HepG2 (cell line): ENCODE measurements at regions not wholly inside any gene's neighbourhood (a gene's known extent, or its start where the extent isn't known, plus 50 kb on each side); places are given as distances from the start of the nearest gene placed in this dataset.
A peak's percentile ranks its signal among the peaks of the same experiment; 100 is the strongest.

Experiments
- ATAC-seq: fragments of 200-7000 bp; cut with Tn5 transposase; 3 replicates; pipeline ENCODE4 v1.9.1; 2020; ENCODE audit warnings: mild to moderate bottlenecking, moderate library complexity
- BruUV-seq: library from RNA; stranded (reverse); fragments of 400-500 nt; replicated peaks from 2 replicates; lab custom pipeline; 2021; lab: Mats Ljungman, UMichigan
- CTCF ChIA-PET: fragments of 300-600 bp; formaldehyde crosslinking; extraction: SDS; loops from one replicate; lab custom pipeline; 2021; ENCODE audit warnings: low total read pairs, inconsistent platforms, low intra/inter-chr PET ratio; lab: Yijun Ruan, JAX
- POLR2A ChIA-PET: fragments of 350-600 bp; sonication (Branson Sonifier 250); formaldehyde crosslinking; loops from one replicate; lab custom pipeline; 2020; ENCODE audit warnings: antibody characterized with exemption, inconsistent platforms; lab: Yijun Ruan, JAX
- DNase-seq: peaks from one replicate; pipeline ENCODE4 v3.0.0-alpha.2; 2015; ENCODE audit warnings: low spot score
- FAIRE-seq: peaks from 3 replicates; lab custom pipeline; 2011; peaks lifted over from hg19 to GRCh38; lab: Jason Lieb, UNC
- H2AFZ ChIP-seq: one replicate; pipeline ENCODE4 v1.6.1; 2011; ENCODE audit warnings: low read length, inconsistent platforms
- H3K27ac ChIP-seq: fragments of 300-600 bp; 3 replicates; pipeline ENCODE4 v1.8.0; 2011; ENCODE audit warnings: mixed run types, mild to moderate bottlenecking, mixed read lengths, low read length, inconsistent platforms; ENCODE audit not compliant: insufficient read depth; ENCODE audit errors: extremely low read length
- H3K27me3 ChIP-seq, 2 experiments: fragments of 200-600 bp in 1 of 2; 2 replicates in 1 of 2; 3 replicates in 1 of 2; pipeline versions ENCODE4 v1.6.0 to v1.8.0; 2011; ENCODE audit warnings: low read length in 2 of 2, mild to moderate bottlenecking in 2 of 2, moderate library complexity in 2 of 2, inconsistent platforms in 1 of 2; ENCODE audit not compliant: insufficient read depth in 2 of 2, control insufficient read depth in 1 of 2
- H3K36me3 ChIP-seq, 2 experiments: fragments of 200-600 bp in 1 of 2; replicated peaks in 1 of 2; 2 replicates in 1 of 2; 3 replicates in 1 of 2; pipeline versions ENCODE4 v1.5.1 to v1.8.0; 2011; ENCODE audit warnings: low read length in 2 of 2, inconsistent platforms in 1 of 2; ENCODE audit not compliant: insufficient read depth in 2 of 2, control insufficient read depth in 1 of 2
- H3K4me1 ChIP-seq: 2 replicates; pipeline ENCODE4 v1.5.1; 2012; ENCODE audit warnings: low read length, inconsistent platforms; ENCODE audit not compliant: insufficient read depth
- H3K4me2 ChIP-seq: 2 replicates; pipeline ENCODE4 v1.6.0; 2011; ENCODE audit warnings: low read depth, low read length, inconsistent platforms
- H3K4me3 ChIP-seq, 3 experiments: fragments of 200-600 bp in 1 of 3; sonication (generic), shearing (Covaris generic) in 1 of 3; replicated peaks in 1 of 3; 2 replicates each; pipeline ENCODE4 v1.5.1; 2011 to 2016; ENCODE audit warnings: low read length in 3 of 3, inconsistent platforms in 2 of 3, low read depth in 2 of 3, mild to moderate bottlenecking in 2 of 3, control low read depth in 1 of 3, mixed read lengths in 1 of 3; ENCODE audit not compliant: insufficient read depth in 1 of 3
- H3K79me2 ChIP-seq: one replicate; pipeline ENCODE4 v1.6.1; 2011; ENCODE audit warnings: low read length, inconsistent platforms; ENCODE audit not compliant: insufficient read depth
- H3K9ac ChIP-seq: 2 replicates; pipeline ENCODE4 v1.6.0; 2011; ENCODE audit warnings: mild to moderate bottlenecking, low read depth, low read length, inconsistent platforms; ENCODE audit not compliant: insufficient read depth
- H3K9me3 ChIP-seq: 2 replicates; pipeline ENCODE4 v1.5.1; 2012; ENCODE audit warnings: mild to moderate bottlenecking, low read length
- H4K20me1 ChIP-seq: 2 replicates; pipeline ENCODE4 v1.6.0; 2011; ENCODE audit warnings: inconsistent platforms, mild to moderate bottlenecking, low read length, moderate library complexity; ENCODE audit not compliant: insufficient read depth
- CEBPB ChIP-seq: IDR thresholded peaks from 2 replicates; pipeline ENCODE4 v1.6.1; 2011; ENCODE audit warnings: low read depth, low read length, improper control_type of control experiment, borderline replicate concordance
- HDAC2 ChIP-seq: sonication (generic); formaldehyde crosslinking; IDR thresholded peaks from 2 replicates; pipeline ENCODE4 v1.4.0; 2020; ENCODE audit warnings: missing genetic modification reagents
- JUN ChIP-seq: sonication (generic); formaldehyde crosslinking; IDR thresholded peaks from 2 replicates; pipeline ENCODE4 v1.4.0; 2020; ENCODE audit warnings: mild to moderate bottlenecking, missing genetic modification reagents
- PAX8 ChIP-seq: sonication (generic); formaldehyde crosslinking; IDR thresholded peaks from 2 replicates; pipeline ENCODE4 v1.8.0; 2022; ENCODE audit warnings: mild to moderate bottlenecking, missing genetic modification reagents, borderline replicate concordance
- RARA ChIP-seq: IDR thresholded peaks from 2 replicates; pipeline ENCODE4 v1.6.1; 2016; ENCODE audit warnings: missing genetic modification reagents, missing compliant biosample characterization
- SALL1 ChIP-seq: sonication (generic); formaldehyde crosslinking; IDR thresholded peaks from 2 replicates; pipeline ENCODE4 v1.8.0; 2022; ENCODE audit warnings: mild to moderate bottlenecking, missing genetic modification reagents
- TARDBP ChIP-seq: sonication (generic); formaldehyde crosslinking; IDR thresholded peaks from 2 replicates; pipeline ENCODE4 v1.8.0; 2022; ENCODE audit warnings: mild to moderate bottlenecking, missing genetic modification reagents
- ZNF720 ChIP-seq: sonication (generic); formaldehyde crosslinking; IDR thresholded peaks from 2 replicates; pipeline ENCODE4 v1.4.0; 2020; ENCODE audit warnings: missing genetic modification reagents
- WGBS: methylation state at CpG from one replicate; pipeline ENCODE4 v1.1.6; 2017; ENCODE audit warnings: low lambda C conversion rate; 5-methylcytosine and 5-hydroxymethylcytosine counted together
- in situ Hi-C: cut with HindIII; loops from 2 replicates; pipeline ENCODE4 v1.10.0; 2017; ENCODE audit warnings: low pct_unique_long_range_greater_than_20kb; ENCODE audit not compliant: extremely low pct_ligation_motif_present
- intact Hi-C: fragments of 100-400 bp; cut with micrococcal nuclease; formaldehyde crosslinking; loops from one replicate; pipeline ENCODE4 v1.10.0; 2022; ENCODE audit not compliant: unreplicated experiment
- TF ChIP-seq, protein P1 (sequence below): fragments of 450-650 bp; IDR thresholded peaks from 2 replicates; pipeline ENCODE4 v1.6.1; 2016
- TF ChIP-seq, protein P2 (sequence below): sonication (generic); formaldehyde crosslinking; IDR thresholded peaks from 2 replicates; pipeline ENCODE4 v1.4.0; 2020; ENCODE audit warnings: mild to moderate bottlenecking, missing genetic modification reagents
- TF ChIP-seq, protein P3 (sequence below): IDR thresholded peaks from 2 replicates; pipeline ENCODE4 v1.6.1; 2016; ENCODE audit warnings: control low read depth
- TF ChIP-seq, protein P4 (sequence below): sonication (generic); formaldehyde crosslinking; IDR thresholded peaks from 2 replicates; pipeline ENCODE4 v1.5.0; 2020; ENCODE audit warnings: mild to moderate bottlenecking, missing genetic modification reagents

DNA sequence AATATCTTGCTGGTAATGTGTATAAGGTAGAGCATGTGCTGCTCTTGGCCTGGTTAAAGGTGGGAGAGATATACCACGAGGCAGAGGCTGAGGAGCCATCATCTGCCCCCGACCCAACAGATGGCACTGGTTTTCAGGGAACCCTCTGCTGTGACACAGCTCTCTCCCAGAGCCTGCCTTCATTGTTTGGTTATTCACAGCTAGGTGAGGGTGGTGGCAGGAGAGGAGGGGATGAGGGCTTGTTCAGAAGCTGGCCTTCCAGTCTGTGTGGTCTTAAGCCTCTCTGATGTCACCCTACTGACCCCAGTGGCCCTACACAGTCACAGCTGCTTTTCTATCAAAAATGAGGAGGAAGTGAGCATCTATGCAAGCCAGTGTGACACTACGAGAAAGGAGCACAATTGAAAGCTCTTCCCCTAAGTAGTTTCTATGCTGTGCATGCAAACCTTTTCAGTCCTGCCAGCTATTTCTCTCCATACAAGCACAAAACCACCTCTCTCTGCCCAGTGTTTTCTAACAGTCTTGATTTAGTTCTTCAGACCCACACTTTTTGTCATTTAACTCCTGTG is 258.4 kb upstream of the AGTR1 start (continued):
- TF ChIP-seq, protein P1, sequence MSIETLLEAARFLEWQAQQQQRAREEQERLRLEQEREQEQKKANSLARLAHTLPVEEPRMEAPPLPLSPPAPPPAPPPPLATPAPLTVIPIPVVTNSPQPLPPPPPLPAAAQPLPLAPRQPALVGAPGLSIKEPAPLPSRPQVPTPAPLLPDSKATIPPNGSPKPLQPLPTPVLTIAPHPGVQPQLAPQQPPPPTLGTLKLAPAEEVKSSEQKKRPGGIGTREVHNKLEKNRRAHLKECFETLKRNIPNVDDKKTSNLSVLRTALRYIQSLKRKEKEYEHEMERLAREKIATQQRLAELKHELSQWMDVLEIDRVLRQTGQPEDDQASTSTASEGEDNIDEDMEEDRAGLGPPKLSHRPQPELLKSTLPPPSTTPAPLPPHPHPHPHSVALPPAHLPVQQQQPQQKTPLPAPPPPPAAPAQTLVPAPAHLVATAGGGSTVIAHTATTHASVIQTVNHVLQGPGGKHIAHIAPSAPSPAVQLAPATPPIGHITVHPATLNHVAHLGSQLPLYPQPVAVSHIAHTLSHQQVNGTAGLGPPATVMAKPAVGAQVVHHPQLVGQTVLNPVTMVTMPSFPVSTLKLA, result peak; percentile 27; the same call in 1 of the 2 replicates
- TF ChIP-seq, protein P2, sequence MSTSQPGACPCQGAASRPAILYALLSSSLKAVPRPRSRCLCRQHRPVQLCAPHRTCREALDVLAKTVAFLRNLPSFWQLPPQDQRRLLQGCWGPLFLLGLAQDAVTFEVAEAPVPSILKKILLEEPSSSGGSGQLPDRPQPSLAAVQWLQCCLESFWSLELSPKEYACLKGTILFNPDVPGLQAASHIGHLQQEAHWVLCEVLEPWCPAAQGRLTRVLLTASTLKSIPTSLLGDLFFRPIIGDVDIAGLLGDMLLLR, result no peak
- TF ChIP-seq JUN (CRISPR knock-in tag), result no peak
- no peak for TF ChIP-seq HDAC2 (CRISPR knock-in tag)

DNA sequence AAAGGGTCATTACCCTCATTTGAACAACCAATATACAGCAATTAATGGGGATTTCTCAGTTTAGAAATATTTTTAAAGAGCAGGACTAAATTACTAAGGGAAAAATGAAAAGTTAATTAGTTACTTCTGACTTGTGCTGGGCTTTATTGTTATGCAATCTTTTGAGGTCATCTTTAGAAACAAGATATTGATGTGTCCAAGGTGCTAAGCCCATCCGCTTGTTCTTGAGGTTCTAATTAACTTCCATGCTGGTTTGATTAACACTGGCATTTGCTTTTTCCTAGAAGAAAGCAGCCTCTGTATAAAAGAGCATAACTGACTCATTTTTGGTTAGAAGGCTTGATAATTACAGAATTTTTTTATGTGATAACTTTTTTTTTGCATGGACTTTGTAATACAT is 256.5 kb upstream of the AGTR1 start:
- Histone ChIP-seq H3K9ac (no peak overlapping the region), H2AFZ (no peak overlapping the region), H3K27ac (no peak overlapping the region), H4K20me1 (no peaks in the 10 kb centered on the region), H3K4me2 (no peak overlapping the region), H3K27me3 (no peaks in the 10 kb centered on the region; a peak in 1 of 5 replicates)
- WGBS, result 9% methylated on average over 1 of the region's 1 CpG
- ChIA-PET POLR2A (no interaction called here), CTCF (no interaction called here)
- no peak for TF ChIP-seq PAX8 (CRISPR knock-in tag)
- no peak for TF ChIP-seq ZNF720 (CRISPR knock-in tag)
- no peak for TF ChIP-seq SALL1 (CRISPR knock-in tag)
- peak; percentile 37; the same call in 1 of the 2 replicates for TF ChIP-seq CEBPB
- 0 out of 2 replicates have a peak, but pooled peaks have one; percentile 16 for TF ChIP-seq RARA
- TF ChIP-seq, protein P3, sequence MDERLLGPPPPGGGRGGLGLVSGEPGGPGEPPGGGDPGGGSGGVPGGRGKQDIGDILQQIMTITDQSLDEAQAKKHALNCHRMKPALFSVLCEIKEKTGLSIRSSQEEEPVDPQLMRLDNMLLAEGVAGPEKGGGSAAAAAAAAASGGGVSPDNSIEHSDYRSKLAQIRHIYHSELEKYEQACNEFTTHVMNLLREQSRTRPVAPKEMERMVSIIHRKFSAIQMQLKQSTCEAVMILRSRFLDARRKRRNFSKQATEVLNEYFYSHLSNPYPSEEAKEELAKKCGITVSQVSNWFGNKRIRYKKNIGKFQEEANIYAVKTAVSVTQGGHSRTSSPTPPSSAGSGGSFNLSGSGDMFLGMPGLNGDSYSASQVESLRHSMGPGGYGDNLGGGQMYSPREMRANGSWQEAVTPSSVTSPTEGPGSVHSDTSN (CRISPR knock-in tag), result no peak
- TF ChIP-seq, protein P4, sequence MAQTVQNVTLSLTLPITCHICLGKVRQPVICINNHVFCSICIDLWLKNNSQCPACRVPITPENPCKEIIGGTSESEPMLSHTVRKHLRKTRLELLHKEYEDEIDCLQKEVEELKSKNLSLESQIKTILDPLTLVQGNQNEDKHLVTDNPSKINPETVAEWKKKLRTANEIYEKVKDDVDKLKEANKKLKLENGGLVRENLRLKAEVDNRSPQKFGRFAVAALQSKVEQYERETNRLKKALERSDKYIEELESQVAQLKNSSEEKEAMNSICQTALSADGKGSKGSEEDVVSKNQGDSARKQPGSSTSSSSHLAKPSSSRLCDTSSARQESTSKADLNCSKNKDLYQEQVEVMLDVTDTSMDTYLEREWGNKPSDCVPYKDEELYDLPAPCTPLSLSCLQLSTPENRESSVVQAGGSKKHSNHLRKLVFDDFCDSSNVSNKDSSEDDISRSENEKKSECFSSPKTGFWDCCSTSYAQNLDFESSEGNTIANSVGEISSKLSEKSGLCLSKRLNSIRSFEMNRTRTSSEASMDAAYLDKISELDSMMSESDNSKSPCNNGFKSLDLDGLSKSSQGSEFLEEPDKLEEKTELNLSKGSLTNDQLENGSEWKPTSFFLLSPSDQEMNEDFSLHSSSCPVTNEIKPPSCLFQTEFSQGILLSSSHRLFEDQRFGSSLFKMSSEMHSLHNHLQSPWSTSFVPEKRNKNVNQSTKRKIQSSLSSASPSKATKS (CRISPR knock-in tag), result no peak
- no peak for TF ChIP-seq TARDBP (CRISPR knock-in tag)
- TF ChIP-seq, all 625 proteins: peak for 2
- BruUV-seq, result no TSS peak
- FAIRE-seq, result no peak
- H3K9me3 ChIP-seq, result no peaks in the 10 kb centered on the region
- H3K36me3 ChIP-seq, result no peaks in the 10 kb centered on the region
- intact Hi-C loops (no loop called here), in situ Hi-C loops (no loop called here)
- H3K4me3 ChIP-seq, result no peak overlapping the region
- H3K4me1 ChIP-seq, result peaks cover 12% of the 10 kb centered on the region
- DNase-seq, result no peak
- ATAC-seq, result no peak
- H3K79me2 ChIP-seq, result no peaks in the 10 kb centered on the region
